ENCODE measurements at regions not wholly inside any gene's neighbourhood (a gene's known extent, or its start where the extent isn't known, plus 50 kb on each side); places are given as distances from the start of the nearest gene placed in this dataset.

DNA sequence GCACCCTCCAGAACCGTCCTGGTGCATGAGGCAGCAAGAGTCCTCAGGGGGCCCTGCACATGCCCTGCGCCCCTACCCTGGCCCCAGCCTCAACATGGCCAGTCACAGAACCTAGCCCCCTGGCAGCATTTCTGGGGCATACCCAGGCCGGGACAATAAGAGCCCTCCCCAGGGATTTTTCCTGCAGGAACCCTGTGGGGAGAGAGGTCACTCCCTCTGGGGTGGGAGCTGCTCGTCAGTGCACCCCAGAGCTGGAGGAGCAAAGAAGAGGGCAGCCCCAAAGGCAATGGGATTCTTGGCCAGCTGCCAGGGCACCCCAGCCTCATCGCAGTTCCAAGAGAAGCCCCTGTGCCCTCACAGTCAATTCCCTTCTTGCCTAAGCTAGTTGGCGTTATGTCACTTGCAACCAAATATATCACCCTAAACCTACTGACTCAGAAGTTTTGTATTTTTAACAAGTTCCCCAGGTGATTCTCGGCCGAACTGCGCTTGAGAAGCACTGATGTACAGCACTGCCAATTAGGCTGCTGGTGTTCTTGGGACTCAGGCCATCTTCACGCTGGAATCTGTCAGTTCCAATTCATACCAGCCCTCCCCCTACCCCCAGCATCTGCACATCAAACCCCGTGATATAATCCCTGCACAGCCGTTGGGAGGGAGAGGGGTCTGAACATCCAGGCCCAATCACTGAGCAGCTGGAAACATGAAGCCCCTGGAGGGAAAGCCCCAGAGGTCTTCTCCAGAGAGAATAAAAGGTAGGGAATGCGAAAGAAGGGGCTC is 87.5 kb upstream of the PRR20G start:
- no peak for DNase-seq (ENCODE audit: low spot score)

DNA sequence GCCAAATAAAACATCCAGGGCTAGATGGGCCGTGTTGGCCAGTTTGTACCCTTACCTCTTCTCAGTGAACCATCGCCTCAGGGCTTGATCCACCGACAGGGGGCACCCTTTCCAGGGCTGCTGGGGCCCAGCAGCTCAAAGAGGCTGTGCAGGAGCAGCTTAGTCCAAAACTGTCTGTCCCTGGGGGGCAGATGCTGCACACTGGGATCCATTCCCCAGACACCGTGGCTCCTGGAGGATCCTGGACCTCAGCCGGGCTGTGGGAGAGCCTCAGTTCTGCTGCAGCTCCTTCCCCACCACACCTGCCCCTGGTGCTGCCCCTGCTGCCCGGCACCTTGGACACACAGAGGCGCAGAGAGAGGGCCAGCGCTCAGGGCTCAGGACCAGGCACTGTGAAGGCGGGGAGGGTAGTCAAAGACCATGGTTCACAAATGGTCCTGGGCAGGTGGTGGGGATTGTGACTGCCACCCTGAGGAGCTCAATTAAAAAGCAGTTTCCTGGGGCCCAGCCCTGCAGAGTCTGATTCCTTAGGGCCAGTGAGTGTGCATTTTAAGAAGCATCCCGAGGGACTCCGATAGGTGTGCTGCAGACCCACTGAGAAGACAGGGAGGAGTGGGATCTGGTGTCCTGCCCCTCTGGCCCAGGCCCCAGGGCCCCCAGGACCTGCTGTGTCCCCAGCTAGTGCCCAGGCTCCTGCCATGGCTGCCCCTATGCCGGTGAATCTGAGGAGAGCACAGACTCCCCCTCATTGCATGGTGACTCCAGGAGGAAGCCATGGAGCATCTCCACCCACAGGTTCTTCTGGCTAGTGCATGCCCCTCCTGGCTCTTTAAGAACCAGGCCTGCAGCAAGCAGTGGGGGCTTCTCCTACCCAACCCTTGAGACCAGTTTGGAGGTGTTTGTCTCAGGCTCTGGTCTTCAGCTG is 86.5 kb upstream of the PRR20G start:
- DNase-seq (ENCODE audit: low spot score), result peak; percentile 24

GRCh38 chr3:127373441-127374085 is 85.7 kb upstream of the PRR20G start:
- DNase-seq (ENCODE audit: low spot score), result no peak

DNA sequence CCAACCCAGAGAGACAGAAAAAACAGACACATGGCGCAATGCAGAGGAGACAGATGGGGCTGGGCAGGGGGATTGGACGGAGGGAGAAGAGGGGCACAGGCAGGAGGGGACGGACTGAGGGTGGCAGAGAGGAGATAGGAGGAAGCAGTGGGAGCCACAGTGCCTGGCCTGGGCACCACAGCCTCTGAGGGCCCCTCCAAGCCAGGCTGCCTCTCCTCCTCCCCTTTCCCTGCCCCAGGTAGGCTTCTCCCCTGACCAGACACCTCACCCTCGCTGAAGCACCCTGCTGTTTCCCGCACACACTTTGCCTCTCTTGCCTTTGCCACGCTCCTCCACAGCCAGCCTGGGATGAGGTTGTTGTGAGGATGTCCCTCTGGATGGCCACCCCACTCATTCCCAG is 84.0 kb upstream of the PRR20G start:
- DNase-seq (ENCODE audit: low spot score), result no peak

GRCh38 chr3:127371334-127371733 is 83.5 kb upstream of the PRR20G start:
- no peak for DNase-seq (ENCODE audit: low spot score)

- no peak for DNase-seq (ENCODE audit: low spot score)
These were observed 83.1 kb upstream of the PRR20G start for GRCh38 chr3:127370906-127371305.

DNA sequence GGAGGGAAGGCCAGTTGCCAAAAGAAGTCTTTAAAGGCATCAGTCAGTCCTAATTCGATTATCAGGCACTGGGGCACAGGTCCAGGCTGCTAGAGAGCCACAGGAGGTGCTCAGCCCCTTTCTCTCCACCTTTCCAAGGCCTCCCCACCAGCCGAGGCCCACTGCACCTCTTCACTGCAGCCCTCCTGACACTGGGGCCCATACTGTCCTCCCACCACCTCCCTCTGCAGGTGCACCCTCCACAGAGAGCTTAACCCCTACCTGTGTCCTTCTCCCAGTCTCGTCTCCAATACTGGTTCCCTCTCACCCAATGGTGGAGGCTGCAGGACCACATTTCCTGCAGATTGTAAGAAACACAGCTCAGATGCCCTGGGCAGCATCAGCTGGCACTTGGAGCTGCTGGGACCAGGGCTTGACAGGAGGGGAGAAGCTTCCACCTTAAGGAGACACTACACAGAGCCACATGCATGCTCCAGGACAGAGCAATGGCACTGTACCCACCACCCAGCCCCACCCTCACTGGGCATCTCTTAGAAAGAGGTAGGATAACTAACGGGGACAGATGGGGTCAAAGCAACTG is 81.6 kb upstream of the PRR20G start:
- no peak for DNase-seq (ENCODE audit: low spot score)

DNA sequence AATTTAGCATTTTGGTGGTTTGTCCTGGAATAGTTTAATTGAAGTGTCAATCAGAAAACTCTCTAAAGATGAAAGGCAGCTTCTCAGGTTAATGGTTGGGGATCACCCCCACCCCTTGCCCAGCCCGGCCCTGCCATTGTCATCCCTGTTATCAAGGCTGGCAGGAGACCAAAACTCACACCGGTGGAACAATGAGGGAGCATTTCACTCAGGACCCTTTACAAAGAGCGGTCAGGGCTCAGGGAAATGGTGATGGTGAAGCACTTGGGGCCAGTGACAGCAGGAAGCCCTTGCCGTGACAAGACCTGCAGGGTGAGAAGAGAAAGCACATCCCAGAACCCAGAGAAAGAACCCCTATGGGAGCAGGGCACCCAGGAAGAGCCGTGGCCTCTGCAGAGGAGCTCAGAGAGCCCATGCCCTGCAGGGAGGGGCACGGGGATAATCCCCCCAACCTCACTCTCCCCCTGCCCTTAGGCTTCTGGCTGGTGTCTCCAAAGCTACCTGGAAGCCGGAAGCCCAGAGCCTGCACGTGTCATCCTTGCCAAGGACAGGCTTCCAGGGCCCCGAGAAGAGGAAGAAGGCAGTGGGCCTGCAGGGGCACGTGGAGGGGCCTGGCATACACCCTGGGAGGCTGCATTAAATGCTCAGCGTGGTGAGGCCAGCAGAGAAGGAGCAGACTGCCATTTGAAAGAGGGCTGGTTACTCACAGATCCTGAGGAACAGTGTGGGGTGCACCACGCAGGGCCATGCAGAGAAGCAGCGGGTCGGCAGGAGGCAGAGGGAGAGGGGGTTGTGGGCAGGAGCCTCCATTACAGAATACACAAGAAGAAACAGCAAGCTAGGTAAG is 80.6 kb upstream of the PRR20G start:
- DNase-seq (ENCODE audit: low spot score), result no peak

DNA sequence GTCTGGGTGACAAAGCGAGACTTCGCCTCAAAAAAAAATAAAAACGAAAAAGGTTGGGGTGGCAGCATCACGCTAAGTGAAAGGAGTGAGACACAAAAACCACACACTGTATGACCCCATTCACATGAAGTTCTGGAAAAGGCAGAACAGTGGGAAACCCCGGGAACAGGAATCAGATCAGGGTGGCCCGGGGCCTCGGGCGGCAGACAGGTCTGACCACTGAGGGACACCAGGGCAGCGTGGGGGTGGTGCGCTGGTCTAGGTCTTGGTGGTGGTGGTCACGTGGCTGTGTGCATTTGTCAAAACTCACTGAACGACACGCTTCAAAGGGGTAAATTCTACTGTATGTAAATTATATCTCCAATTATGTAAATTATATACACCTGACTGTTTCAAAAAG is 79.7 kb upstream of the PRR20G start:
- DNase-seq (ENCODE audit: low spot score), result no peak

DNA sequence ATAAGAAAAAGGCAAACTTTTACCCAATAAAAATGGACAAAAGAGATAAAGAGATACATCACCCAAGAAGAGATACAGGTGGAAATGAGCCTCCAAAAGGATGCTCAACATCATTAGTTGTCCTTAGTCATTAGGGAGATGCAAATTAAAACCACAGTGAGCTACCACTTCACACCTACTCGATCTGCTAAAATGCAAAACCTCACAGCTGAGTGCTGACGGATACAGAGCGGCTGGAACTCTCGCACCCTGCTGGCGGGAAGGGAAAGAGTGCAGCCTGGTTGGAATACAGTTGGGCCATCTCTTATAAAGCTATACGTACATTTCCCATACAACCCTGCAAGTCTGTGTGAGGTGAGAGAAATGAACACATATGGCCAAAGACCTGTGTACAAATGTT is 78.5 kb upstream of the PRR20G start:
- no peak for DNase-seq (ENCODE audit: low spot score)

DNA sequence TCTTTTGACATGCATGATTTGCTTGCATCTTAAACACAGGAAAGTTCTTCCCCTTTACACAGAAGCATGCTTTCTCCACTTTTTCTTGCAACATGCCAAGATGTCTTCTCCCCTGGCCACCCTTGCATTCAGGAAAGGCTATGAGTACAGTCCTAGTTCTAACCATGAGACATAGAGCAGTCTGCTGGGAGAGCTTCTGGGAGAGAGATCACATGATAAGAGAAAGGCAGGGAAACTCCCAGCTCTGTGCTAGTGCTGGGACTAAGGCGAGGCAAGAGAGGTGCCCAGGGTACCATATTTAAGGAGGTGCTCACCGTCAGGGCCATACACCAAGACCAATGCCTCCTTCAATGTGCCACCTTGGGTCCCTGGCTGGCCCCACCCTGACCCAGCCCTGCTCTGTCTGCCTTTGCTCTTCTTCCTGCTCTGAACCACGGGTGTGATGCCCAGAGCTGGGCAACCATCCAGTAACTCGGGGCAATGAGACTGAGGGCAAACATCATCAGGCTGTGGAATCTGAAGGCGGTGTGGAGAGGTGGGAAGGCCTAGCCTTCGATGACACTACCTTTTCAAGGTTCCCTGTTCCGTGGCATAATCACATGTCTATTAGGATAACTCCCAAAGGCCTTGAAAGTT is 77.4 kb upstream of the PRR20G start:
- no peak for DNase-seq (ENCODE audit: low spot score)

GRCh38 chr3:127363891-127364290 is 76.0 kb upstream of the PRR20G start:
- no peak for DNase-seq (ENCODE audit: low spot score)

- no peak for DNase-seq (ENCODE audit: low spot score)
These were observed 75.3 kb upstream of the PRR20G start for GRCh38 chr3:127363171-127363570.

GRCh38 chr3:127360647-127361046 is 72.8 kb upstream of the PRR20G start:
- no peak for DNase-seq (ENCODE audit: low spot score)

DNA sequence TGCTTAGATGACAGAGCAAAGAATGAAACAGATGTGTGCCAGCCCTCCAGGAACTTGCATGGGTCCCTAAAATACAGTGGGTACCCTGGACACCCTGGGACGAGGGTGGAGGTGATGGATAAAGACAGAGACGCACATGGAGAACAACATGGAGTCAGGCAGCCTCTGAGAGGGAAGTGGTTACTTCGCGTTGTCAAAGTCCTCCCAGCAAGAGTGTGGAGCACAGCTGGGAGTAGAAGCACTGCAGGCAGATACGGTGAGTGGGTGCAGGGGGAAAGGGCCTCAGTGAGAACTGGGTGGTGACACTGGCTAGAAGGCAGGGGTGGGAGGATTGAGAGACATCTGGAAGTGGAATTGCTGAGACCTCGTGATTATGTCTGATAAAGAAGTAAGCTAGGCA is 70.8 kb upstream of the PRR20G start:
- no peak for DNase-seq (ENCODE audit: low spot score)

DNA sequence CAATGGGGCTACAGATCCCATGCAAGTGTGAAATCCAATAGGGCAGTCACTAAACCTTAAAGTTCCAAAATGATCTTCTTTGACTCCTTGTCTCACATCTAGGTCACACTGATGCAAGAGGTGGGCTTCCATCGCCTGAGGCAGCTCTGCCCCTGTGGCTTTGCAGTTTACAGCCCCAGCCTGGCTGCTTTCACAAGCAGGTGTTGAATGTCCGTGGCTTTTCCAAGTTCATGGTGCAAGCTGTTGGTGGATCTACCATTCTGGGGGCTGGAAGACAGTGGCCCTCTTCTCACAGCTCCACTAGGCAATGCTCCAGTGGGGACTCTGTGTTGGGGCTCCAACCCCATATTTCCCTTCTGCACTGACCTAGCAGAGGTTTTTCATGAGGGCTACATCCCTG is 68.5 kb upstream of the PRR20G start:
- no peak for DNase-seq (ENCODE audit: low spot score)

DNA sequence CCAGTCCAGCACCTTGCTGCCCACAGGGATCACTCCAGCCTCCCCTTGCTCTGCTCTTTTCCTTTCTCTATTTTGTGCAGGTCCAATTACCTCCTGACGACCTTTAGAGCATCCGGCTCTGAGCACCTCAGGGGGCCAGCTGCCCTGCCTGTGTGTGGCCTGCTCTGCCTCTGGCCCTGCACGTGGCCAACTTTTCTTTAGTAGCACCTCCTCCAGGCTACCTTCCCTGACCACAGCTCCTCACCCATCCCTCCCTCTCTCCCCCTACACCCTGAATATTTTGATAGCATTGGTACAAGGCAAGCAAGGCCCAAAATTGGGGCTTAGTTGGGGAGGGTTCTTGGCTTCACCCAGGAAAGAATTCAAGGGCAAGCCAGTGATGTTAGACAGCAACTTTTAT is 66.9 kb upstream of the PRR20G start:
- DNase-seq (ENCODE audit: low spot score), result no peak

DNA sequence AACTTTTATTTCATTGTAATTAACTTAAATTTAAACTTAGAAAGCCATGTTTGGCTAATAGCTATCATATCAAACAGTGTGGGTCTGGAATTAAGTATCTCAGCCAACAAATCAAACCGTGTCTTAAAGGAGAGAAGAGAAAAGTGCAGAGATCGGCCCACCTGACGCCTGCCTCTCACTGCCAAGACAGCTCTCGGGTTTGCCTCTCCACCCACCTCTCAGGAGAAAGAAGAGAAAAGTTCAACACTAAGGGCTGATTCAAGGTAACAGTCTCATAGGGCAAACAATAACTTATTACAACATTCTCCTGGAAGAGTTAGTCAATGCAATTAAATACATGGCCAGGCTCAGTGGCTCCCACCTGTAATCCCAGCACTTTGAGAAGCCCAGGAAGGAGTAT is 64.8 kb upstream of the PRR20G start:
- DNase-seq (ENCODE audit: low spot score), result no peak

DNA sequence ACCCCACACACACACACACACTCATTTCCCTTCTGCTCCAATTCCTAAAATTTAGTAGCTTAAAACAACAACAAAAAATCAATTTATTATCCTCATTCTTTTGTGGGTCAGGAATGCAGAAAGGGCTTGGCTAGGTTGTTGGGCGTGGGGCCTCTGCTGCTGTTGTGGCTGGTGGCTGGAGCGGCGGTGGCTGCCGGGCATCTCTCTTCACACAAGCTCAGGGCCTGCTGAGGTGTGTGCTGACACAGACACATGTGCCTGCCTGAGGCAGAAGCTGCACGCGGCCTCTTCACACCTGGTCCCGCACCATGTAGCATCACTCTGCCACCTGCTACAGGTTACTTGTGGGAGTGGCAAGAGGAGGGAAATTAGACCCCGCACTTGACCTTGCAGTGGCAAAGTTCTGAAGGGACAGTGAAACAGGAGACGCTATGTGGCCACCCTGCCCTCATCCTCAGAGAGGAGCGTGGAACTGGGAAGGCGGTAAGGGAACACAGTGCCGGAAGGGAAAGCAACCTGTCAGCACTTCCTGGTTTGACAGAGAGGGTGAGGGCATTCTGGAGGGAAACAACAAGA is 64.0 kb upstream of the PRR20G start:
- no peak for DNase-seq (ENCODE audit: low spot score)

GRCh38 chr3:127351321-127351720 is 63.5 kb upstream of the PRR20G start:
- DNase-seq (ENCODE audit: low spot score), result no peak

Data from SK-N-DZ (cell line).